Stimulated activated CD8-positive, alpha-beta memory T cell treated with anti-CD3 and anti-CD28 coated beads, Interleukin-7, amount 100 ng/mL, for 24 hours (primary cell): ENCODE measurements at regions not wholly inside any gene's neighbourhood (a gene's known extent, or its start where the extent isn't known, plus 50 kb on each side); places are given as distances from the start of the nearest gene placed in this dataset.

Experiments
- DNase-seq: peaks from one replicate; pipeline ENCODE4 v3.0.0-alpha.2; 2020; ENCODE audit warnings: low read depth

DNA sequence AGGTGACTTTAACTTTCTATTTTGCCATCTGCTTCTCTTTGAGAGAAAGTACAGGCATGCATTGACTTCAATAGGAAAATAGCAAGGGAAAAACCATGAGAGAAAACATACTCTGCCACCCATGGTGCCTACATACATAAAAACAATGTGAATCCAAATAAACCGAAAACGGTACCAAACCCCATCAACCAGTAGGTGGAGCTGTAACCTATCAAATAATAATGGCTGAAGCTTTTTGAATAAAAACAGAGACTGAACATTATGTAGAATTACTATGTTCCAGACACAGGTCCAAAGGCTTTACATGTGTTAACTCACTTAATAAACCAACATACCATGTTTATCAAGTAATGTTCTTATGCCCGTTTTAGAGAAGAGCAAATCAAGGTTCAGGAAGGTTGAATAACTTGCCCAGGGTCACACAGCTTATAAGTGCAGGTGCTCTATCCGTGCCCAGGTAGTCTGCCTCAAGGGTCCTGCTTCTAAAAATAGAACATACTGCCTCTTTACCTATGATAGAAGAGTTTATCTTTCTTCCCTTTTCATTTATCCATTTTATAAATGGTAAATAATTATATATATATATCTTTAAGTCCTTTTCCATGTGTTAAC lies 293.9 kb upstream of the SYT4 start:
- no peak for DNase-seq

DNA sequence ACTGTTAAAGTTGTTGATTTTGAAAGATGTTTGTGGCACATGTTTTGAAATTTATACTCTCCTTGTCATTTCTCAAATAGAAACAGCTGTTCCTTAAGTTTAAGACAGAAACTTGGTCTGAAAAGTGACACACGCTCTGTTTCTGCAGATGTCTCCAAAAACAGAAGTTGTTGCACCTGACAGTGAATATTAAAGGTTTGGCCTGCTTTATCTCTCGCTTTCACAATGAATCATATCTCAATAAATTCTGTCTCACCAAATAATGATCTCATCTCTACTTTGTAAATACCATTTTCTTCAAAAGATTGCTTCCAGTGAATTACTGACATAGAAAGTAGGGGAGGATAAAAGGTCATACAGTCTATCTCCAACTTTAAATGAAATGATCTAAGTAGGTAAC lies 294.9 kb upstream of the SYT4 start:
- DNase-seq, result no peak

DNA sequence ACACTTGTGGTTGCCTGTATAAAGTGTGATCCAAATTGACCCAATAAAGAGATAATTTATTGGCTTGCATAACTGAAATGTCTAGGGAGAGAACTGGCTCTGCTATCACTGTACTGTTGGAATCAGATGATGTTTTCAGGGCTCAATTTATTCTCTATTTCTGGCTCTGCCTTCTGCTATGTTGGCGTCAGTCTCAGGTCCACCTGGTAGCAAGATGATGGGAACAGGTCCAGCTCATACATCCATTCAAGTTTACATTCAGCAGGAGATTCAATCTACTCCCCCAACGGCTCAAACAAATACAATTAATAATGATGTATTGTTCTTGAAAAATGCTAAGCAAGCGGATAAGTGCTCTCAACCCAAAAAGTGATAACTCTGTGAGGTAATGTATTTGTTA lies 297.7 kb upstream of the SYT4 start:
- no peak for DNase-seq

DNA sequence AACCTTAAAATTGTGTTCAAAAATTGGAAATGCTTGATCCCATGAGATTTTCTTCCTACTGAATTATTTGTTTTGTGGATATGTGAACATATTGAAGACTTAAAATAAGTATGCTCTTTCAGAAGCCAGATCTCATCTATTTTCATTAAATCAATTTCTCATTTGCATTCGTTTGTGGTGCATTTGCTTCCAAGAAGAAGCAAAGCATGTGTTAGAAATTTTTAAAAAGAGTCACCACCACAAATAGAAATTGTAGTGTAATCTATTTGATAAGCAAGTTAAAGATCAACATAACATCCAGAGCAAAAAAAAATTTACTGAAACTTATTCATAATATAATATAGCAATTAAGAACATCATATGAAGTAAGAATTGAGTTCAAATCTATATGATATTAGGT lies 300.9 kb upstream of the SYT4 start:
- DNase-seq, result no peak

DNA sequence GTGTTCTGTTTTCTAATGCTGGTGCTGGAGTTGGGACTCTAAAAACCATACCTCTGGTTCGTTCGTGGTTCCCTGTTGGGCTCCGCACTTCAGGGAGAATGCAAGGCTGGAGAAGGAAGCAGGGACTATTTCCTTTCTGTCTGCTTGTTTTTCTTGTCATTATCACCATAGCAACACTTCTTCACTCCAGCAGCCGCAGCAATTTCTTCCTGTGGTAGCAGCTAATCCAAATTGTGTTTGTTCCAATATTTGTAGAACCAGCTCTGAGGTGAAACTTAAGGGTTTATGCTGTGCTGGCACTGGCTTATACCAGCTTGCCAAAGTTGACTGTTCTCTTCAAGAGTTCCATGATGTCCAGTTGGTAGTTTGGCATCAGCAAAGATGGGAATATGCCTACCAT lies 301.4 kb upstream of the SYT4 start:
- no peak for DNase-seq

DNA sequence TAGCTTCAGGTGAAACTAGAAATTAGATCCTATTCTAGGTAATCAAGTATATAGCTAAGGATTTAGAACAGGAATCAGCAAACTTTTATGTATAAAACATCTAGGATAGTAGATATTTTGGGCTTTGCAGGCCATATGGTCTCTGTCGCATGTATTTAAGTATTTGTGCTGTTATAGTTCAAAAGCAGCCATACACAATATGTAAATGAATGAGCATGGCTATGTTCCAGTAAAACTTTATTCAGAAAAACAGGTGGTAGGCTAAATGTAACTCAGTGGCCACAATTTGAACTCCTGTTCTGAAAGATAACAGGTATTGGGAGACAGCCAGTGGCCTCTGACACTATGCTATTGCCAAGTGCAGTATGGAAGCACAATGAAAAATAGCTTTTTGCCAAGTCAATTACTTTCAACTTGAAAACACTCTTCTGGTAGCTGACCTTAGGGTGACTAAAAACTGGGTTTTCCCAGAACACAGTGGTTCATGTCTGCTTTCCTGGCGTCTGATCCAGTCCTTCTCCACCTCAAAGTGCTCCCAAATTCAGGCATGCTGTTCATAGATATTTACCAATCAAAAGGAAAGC lies 304.7 kb upstream of the SYT4 start:
- no peak for DNase-seq

DNA sequence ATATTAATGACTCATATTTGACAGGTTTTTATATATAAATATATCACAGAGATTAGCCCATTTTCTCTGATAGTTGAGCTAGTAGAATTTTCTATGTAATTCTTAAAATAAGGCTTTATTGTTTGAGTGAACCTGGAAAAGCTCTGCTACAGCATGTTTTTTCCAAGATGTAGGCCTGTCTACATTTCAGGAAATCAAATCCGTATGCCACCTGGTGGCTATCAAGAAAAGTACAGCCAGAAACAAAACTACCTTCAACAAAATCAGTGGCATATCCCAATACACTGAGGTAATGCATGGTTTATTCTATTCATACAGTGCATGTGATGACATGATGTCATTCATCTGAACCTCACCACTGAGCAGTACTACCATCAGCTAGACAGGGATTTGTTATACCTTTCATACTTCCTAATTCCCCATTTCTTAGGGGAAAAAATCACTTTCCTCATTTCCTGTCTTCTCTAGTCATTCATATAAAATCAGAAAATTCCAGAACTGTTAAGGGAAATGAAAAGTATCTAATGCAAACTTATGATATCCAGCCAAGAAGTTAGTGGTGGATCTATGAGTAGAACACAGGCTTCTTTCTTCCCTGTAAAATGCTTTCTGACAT lies 310.4 kb upstream of the SYT4 start:
- no peak for DNase-seq

DNA sequence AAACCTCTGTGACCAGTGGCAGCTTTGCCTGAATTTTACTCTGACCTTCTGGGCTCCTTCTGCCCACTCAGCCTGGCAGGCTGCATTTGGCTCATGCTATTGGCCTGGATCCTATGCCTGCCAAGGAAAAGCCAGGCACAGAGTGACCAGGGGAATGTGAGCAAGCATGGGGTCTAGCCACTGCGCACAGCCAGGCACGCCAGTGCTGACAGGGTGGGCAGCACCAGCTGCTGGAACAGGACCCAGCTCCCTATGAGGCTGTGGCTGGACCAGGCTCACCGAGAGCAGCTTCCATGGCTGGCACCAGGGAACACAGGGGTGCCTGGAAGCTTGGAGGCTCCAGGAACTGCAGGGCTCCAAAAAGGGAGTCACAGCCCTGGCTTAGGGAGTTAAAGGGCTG lies 311.5 kb upstream of the SYT4 start:
- no peak for DNase-seq

DNA sequence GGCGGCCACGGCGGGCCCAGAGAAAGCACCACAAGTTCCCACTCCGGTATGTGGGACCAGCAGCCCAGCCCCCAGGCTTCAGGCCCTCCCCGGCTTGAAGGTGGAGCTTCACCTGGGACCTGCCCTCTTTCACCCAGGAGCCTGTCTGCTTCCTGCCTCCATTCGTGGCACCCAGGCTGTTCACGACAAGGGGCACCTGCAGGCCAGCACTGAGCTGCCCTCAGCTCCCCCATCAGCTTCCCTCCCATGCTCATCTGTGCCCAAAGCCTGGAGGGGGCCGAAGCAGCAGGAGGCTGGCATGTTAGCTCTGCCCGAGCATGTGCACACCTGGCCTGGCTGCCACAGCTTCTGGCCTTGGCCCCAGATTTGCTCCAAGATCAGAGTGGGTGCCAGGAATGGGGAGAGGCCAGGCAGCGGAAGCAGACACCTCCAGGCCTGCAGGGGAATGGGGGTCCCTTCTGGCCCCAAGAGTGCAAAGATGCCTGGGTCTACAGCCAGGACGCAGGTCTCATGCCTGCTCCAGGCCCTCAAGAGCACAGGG lies 312.4 kb upstream of the SYT4 start:
- no peak for DNase-seq

DNA sequence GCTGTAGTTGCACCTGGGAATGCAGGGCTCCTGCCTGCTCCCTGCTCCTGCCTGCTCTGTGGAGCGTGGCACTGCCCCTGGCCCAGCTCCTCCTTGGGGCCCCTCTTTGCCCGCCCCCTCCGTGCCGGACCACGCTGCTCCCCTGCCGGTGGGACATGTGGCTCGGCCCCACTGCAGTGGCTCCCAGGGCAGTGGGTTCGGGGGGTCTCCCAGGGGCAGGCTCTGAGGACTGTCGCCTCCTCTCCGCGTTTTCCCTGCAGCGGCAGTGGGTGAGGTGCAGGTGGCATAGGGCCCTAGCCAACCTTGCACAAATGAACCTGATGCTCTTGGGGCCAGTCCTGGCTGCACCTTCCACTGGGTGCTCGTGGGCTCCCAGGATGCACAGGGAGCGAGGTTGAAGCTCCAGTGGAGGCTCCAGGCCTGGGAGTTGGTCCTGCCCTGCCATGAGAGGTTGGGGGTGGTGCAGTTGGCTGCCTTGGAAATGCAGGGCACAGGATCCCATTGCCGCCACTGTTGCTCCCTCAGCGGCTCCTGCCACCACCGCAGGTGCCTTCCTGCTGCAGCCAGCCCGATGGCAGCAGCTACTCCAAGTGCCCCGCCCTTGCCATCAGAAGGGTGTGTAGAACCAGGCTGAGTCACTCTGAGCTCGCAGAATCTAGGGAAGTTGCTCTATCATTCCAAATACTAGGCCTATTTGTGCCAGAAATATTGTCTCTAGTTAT lies 313.1 kb upstream of the SYT4 start:
- DNase-seq, result no peak

DNA sequence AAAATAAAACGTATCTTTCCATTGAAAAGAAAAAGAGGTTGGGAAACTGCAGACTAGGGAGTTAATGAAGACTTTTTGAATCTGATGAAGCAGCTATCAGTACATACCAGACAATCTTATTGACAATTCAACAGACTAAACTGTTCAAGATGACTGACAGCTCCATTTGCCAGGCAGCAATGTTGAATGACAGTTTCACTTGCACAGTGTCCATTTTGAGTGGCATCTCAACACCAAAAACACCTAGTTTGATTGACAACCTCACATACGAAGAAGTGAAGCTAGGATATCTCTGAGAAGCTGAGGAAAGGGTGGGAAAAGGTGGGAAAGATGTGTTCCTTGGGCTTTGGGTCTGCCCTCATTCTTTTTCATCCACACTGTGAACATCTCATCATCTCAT lies 315.0 kb upstream of the SYT4 start:
- no peak for DNase-seq

DNA sequence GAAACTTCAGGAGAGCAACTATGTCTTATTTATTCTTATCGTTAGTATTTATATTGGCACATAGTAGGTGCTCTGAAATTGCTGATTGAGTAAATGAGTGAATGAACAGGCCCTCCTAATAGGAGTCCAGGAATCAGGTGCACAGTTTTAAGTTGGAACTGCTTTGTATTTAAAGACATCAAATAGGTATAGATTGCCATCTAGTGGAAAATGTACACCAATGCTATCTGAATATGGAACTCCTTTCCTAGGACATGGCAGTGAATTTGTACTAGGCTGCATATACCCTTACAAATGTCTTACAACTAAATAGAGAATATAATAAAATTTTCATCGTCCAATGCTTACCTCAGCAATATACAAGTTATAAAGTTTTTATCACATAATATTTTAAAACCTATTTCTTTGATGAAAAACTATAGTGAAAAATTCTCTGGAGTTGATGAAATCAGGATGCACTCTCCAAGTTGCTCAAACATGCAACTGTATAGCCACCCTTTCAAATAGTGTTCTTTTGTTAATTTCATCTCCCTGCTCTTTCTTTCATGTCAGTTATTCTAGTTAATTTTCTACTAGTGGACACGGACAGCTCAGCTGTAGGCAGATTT lies 318.9 kb upstream of the SYT4 start:
- DNase-seq, result no peak

DNA sequence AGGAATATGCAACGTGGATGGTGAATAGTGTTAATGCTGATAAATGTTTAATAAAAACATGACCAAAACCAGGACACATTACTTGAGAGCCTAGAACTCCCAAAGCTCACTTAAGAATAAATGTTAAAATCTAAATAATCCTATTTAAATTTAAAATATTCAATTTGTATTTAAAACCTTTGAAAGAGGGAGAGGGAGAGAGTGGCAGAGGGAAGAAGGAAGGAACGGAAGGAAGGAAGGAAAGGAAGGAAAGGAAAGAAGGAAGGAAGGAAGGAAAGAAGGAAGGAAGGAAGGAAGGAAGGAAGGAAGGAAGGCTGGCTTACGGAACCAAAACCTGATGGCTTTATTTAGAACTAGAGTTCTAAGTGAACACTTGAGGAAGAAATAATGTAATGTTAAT lies 324.1 kb upstream of the SYT4 start:
- DNase-seq, result no peak

DNA sequence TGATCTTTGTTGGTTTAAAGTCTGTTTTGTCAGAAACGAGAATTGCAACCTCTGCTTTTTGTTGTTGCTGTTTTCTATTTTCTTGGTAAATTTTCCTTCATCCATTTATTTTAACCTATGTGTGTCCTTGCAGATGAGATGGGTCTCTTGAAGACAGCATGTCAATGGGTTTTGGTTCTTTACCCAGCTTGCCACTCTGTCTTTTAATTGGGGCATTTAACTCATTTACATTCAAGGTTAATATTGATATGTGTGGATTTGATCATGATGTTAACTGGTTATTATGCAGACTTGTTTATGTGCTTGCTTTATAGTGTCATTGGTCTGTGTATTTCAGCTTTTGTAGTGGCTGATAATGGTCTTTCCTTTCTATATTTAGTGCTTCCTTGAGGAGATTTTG lies 327.9 kb upstream of the SYT4 start:
- no peak for DNase-seq

DNA sequence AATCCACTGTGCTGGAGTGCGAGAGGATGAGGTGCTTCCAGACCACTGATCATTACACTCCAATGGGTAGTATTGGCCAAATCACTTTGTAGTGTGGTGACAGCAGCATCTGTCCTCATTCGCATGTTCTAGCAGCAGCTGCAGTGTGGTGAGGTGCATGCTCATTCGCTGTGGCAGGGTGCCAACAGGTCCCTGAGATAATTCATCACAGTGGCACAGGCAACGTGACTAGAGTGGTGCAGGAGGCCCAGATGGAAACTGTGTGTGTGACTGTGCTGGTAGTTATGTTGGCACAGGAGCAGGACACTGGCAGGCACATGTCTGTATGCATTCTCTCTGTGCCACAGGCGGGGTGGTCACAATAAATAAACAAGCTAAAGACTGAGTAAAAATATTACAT lies 329.5 kb upstream of the SYT4 start:
- no peak for DNase-seq

DNA sequence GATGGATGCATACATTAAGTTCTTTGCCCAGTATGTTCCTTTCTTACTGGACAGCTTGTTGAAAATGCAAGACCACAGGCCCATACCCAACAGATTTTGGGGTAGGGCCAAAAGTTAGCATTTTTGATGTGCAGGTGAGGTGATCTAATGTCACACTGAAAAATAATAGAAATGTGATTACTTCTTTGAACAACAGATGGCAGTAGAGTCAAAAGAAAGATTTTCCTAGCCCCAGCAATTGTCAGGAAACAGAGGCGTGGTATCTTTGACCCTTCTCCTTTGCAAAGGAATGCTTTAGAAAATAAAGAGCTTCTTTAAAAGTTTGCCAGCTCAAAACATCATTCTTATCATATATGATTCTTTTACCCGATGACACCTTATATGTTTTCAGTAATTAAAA lies 343.6 kb upstream of the SYT4 start:
- DNase-seq, result no peak

DNA sequence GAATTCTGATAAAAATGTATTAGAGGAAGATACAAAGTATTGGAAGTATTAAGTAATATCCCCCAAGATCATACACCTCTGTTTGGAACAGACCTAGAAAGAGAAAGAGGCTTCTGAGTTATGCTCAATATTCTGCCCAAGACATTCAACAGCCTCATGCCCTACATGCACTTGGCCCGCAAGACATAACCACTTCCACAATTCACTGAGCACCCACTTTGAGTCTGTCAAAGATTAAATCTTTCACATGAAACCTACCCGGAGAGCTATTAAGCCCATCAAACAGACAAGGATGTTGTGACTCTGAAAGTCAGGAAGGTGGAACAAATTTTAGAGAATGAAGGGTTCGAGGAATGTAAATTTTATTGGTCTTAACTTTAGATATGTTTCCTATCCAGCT lies 344.7 kb upstream of the SYT4 start:
- no peak for DNase-seq

DNA sequence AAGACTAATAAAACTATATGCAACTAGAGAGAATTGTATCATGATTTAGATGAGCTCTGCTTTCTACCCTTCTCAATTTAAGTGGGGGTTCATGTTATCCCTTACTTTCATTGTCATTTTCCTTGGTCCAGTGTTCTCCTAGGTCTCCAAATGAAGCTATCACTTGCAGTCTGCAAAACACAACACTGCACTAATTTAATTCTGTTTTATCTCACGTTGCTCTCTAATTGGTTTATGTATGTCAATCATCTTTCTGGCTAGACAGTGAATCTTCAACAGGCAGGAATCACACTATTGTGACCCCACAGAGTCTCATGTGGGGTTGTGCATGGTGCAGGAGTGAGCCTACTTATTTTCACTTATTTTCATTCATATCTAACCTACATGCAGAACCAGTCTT lies 348.3 kb upstream of the SYT4 start:
- no peak for DNase-seq

DNA sequence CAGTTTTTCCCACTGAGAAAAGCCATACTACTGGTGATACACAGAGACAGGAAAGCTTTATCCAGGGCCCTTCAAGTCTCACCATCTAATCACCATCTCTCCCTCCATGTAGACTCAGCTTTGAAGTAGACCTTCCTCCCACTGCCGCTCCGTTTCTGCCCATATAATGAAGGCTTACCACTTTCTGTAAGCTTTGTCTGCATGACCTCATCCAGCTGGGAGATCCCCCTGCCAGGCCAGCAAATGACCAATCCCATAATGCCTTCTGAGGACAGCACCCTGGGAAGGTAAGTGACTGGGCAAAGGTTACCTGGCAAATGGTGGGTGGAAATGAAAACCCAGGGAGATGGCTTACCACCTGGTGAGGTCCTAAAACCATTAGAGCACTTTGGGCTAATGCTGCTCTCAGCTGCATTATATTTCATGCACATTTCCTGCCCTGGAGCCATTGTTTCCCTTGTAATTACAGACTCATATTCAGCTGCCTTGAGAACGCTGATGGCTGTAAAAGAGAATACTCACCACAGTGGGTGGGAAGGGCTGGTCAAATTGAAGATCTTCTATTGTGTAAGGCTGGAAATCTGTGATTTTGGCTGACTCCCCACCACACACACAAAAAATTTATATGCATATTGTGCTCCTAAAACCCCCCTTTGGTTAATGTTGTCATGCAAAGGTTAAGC lies 350.7 kb upstream of the SYT4 start:
- DNase-seq, result no peak

DNA sequence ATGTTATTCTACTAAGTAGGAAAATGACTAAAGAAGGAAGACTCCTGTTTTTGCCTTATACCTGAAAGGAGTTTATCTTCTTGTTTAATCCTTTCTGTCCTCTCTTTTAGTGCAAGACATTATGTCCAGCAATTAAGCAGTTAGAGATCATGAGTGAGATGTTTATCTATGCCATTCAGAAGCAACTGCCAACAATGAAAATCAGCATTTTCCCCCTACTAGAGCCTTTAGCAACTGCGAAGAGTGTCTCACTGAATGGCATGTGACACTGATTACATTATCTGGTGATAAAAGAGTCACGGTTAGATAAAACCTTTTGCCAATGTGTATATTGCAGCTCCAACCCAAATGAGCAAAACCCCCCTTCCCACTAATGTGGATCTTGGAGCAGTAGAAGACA lies 357.7 kb upstream of the SYT4 start:
- no peak for DNase-seq

DNA sequence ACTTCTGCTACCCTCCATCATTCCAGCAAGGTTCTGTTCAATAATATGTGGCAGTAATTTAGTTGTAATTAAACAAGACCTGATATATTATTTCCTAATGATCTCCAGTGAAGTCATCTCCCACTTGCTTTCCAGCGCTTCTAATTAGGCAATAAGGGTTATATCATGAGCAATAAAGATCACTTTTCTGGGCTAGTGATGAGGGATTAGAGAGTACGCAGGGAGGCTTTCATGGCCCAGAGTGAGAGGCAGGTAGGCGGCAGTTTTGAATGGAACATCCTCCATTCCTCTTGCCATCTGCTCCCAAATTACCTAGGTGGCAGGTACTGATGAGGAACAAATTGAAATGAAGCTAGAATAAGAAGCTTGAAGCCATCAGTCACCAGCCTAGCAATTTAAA lies 358.1 kb upstream of the SYT4 start:
- DNase-seq, result no peak

DNA sequence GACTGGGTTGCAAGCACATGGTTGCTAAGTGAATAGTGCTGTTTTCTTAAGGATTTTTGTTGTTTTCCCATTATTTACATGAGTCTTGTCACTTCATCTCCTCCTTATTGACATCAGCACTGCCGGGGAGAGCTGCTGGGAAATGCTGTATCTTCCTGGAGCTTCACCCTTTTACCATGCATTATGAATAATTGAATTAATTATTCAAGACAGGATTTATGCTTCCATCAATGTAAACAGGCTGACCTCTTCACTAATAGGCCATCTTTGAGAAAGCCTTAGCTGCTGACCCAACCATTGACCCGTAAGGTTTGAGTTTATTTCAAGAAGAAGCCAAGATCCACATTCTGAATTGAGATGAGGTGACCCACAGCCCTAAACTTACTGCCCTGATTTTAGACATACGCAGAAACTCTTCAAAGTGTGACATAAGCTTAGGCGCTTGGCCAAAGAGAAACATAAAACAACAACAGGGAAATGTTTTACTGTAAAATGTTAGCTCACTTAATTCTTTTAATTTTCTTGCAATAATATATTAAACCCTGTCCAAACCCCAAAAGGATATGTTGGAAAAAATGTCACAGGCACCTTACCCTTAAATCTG lies 365.5 kb upstream of the SYT4 start:
- no peak for DNase-seq
